GM19025 (cell line): ENCODE measurements at regions not wholly inside any gene's neighbourhood (a gene's known extent, or its start where the extent isn't known, plus 50 kb on each side); places are given as distances from the start of the nearest gene placed in this dataset.
"Not testable (repeated sequence)": the region's sequence is repeated elsewhere in the genome, so short reads cannot be mapped to it uniquely, and the experiment has no call there.

Experiments
- ATAC-seq: cut with Tn5 transposase; IDR thresholded peaks from one replicate; pipeline ENCODE4 v1.9.1; 2021; ENCODE audit warnings: mild to moderate bottlenecking, low read depth, moderate library complexity; ENCODE audit not compliant: unreplicated experiment

- no peak for ATAC-seq
Observed at GRCh38 chr3:20321391-20322047, 135.5 kb upstream of the SGO1 start.

- ATAC-seq: no peak
Observed at GRCh38 chr3:20320489-20320888, 134.5 kb upstream of the SGO1 start.

- no peak for ATAC-seq
Observed at GRCh38 chr3:20319551-20319950, 133.5 kb upstream of the SGO1 start.

- no peak for ATAC-seq
Observed at GRCh38 chr3:20317616-20318015, 131.6 kb upstream of the SGO1 start.

GRCh38 chr3:20316238-20316637 is 130.2 kb upstream of the SGO1 start:
- ATAC-seq: no peak

- no peak for ATAC-seq
Observed at GRCh38 chr3:20310629-20311028, 124.6 kb upstream of the SGO1 start.

GRCh38 chr3:20307383-20307782 is 121.4 kb upstream of the SGO1 start:
- no peak for ATAC-seq

- no peak for ATAC-seq
Observed at GRCh38 chr3:20305647-20306046, 119.6 kb upstream of the SGO1 start.

- no peak for ATAC-seq
Observed at GRCh38 chr3:20302766-20303165, 116.8 kb upstream of the SGO1 start.

GRCh38 chr3:20288050-20288449 is 102.0 kb upstream of the SGO1 start:
- no peak for ATAC-seq

- ATAC-seq: no peak
Observed at GRCh38 chr3:20280257-20280656, 94.3 kb upstream of the SGO1 start.

GRCh38 chr3:20265977-20266376 is 80.0 kb upstream of the SGO1 start:
- not testable (repeated sequence) for ATAC-seq

- no peak for ATAC-seq
Observed at GRCh38 chr3:20264900-20265567, 79.0 kb upstream of the SGO1 start.

- no peak for ATAC-seq
Observed at GRCh38 chr3:20258371-20258770, 72.4 kb upstream of the SGO1 start.

- ATAC-seq: no peak
Observed at GRCh38 chr3:20256144-20256543, 70.1 kb upstream of the SGO1 start.

GRCh38 chr3:20254268-20255117 is 68.5 kb upstream of the SGO1 start:
- ATAC-seq: no peak

- no peak for ATAC-seq
Observed at GRCh38 chr3:20250786-20251185, 64.8 kb upstream of the SGO1 start.

- ATAC-seq: no peak
Observed at GRCh38 chr3:20250314-20250713, 64.3 kb upstream of the SGO1 start.

GRCh38 chr3:20246662-20247061 is 60.7 kb upstream of the SGO1 start:
- no peak for ATAC-seq

GRCh38 chr3:20245781-20246180 is 59.8 kb upstream of the SGO1 start:
- ATAC-seq: no peak

GRCh38 chr3:20240154-20240883 is 54.3 kb upstream of the SGO1 start:
- ATAC-seq: no peak
